ENCODE measurements at regions not wholly inside any gene's neighbourhood (a gene's known extent, or its start where the extent isn't known, plus 50 kb on each side); places are given as distances from the start of the nearest gene placed in this dataset.
"Not testable (repeated sequence)": the region's sequence is repeated elsewhere in the genome, so short reads cannot be mapped to it uniquely, and the experiment has no call there.

DNA sequence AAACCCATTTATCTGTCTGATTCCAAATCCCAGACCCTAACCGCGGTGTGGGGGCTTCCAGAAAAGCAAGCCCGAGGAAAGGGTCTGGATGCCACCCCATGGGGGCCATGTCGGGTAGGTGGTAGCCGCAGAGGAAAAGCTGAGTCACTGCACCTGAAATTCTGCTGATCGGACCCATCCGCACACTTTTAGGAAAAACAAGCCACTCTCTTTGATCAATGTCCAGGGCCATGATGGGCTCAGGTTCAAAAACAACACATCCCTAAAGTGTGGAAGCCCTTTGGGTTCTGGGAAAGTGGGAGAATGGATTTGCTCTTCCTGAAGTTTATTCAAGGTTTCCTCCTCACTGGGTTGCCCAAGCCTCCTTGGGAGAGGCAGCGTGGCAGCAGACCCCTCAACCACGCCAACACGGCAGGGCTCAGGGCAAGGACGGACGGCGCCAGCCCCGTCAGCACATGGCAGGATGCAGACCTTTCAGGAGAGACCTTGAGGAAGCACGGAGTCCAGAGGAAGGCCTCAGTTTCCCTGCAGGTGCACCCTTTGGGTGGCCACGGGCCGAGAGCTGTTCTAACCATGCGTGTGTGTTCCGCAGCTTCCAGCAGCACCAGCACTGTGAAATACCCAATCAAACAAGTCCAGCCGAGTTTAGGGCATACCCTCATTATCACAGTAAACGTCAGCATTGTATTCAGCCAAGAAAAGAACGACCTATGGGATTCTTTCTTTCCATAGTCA is 367.0 kb downstream of the FOXL1 start:
- DNase-seq: no peak

DNA sequence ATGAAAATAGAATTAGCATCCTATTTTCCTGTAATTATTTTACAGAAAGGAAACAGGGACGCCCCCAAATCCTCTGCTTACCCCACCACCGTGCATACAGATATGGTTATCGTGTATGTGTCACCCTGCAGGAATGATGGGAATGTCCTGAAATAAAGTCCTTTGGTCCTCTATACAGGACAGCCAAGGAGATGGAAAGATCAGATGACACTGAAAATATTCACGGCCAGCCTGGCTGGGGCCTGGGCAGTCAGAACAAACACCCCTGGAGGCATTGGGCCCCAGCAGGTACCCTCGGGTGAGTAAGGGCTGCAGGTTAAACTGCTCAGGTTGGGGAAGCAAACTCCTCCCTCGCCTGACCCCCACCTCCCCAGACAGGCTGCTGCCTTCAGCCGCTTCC is 368.0 kb downstream of the FOXL1 start:
- no peak for DNase-seq

DNA sequence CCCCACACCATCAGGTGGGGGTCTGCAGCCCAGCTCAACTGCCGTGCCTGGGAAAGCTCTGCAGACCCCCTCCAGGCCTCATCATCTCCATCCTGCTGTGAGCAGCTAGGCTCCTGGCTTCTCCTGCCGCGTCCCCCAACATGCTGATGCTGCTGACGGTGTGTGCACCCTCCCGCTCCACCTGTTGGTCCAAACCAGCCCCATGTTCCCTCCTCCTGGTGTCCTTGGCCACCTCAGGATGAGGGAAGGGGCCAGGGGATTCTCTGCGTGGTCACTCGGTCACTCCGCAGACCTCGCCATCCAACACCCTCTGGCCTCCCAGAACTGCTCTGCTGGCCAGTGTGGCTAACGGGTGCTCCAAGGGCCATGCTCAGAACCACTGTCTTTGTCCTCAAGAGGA is 368.6 kb downstream of the FOXL1 start:
- DNase-seq: no peak

DNA sequence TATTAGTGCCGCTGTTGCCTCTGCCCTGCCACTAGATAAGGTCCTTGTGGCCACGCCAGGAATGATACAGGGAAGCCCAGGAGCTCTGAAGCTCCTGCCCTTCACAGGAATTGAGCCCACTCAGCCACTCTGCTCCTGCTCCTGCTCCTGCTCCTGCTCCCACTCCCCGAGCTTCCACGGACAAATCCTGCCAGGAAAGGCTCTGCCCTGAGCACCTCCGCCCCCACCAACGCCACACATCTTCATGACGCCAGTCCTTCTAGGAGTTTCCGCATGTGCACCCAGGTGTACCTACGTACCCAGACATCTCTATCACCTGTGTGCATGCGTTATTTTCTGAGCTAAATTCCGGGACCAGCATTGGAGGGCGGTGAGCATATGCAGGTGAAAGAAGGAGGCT is 369.1 kb downstream of the C16orf95 start:
- no peak for DNase-seq

DNA sequence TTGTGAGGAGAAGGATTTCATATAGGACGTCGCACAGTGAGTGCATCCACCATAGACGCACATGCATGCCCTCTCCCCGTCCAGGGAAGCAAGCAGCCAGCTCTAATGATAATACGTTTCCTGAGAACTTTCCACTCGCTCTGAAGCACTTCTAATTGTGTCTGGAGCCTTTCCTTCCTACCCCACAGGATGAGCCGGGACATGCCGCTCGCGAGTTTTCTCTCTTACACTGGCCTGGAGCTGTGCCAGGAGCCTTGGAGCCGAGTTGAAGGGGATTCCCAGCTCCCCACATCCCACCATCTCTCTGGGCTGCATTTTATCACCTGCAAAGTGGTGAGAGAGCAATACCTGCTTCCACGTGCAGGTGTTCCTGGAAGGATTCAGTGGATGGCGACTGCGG is 368.1 kb downstream of the C16orf95 start:
- DNase-seq: no peak

DNA sequence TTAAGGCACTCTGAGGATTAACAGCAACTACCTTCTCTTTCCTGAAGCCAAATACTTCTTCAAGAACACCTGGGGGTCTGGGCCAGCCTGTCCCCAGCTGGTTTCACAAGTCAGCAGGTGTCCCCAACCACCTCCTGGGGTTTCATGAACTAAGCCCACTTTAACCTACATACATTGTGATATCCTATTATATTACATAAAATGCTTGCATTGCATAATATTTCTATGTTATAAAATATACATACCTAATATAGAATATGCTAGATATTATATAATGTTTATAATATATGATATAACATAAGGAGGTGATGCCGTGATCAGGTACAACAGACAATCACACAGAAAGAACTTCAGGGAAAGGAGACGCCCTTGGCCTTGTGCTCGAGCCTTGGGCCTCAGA is 367.6 kb downstream of the C16orf95 start:
- no peak for DNase-seq

DNA sequence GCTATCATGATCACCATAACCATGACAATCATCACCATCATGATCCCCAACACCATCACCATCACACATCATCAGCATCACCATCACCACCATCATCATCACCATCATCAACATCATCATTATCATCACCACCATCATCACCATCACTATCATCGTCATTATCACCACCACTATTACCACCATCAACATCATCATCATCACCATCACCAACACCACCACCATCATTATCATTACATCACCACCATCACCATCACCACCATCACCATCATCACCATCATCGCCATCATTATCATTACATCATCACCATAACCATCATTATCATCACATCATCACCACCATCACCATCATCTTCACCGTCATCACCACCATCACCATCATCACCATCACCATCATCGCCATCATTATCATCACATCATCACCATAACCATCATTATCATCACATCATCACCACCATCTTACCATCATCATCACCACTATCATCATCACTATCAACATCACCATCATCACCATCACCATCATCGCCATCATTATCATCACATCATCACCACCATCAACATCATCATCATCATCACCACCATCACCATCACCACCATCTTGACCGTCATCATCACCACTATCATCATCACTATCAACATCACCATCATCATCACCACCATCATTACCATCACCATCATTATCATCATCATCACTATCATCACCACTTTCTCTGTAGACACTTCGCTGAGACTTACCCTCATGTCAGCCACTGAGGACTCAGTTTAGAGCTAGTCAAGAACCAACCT is 366.0 kb downstream of the C16orf95 start:
- no peak for DNase-seq

DNA sequence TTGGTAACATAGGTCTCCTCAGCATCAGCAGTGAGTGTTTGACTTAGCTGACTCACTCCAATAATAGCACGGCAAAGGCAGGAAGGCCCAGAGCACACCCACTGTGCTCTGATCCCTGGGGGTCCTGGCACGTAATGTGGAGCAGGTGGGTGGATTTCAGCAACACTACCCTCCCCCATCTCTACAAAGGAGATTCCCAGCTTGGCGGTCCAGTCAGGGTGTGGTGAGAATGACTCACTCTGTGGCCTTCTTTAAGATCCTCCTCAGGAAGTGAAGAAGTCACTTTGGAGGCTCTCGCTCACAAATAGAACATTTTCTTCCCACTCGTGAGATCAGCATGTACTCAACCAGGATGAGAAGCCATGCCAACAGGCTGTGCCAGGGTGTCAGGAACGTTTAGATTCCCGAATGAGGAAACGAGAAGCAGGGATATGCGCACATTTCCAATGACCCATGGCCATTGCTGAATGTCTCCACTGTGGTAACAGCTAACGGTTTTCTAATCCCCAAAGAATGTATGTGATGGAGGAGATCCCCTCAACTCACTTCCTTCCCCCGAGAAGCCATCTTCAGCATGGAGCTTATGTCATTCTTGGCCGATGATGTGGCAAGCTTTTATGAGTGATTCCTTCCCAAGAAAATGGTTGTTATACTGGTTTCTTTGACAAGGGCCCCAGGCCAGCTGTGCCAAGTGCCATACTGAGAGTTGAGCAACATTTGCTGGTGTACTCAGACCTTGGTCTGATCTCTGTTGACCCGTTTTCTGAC is 365.2 kb downstream of the C16orf95 start:
- DNase-seq: no peak

DNA sequence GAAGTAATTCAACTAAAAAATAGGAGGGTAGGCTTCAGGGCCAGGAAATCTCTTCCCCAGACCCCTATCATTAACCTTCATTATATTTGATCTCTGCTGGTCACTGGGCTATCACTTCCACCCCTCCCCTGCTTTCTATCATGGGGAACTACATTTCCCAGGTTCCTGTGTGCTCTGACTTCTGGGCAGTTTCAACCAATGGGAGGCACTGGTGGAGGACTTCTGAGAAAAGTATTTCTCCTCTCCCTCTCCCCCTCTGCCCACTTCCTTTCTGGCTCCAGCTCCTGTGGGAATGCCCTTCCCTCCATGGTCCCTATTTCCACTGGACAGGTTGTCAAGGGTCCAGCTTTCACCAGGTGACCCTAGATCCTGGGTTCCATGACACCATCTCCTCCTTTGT is 364.4 kb downstream of the C16orf95 start:
- no peak for DNase-seq

DNA sequence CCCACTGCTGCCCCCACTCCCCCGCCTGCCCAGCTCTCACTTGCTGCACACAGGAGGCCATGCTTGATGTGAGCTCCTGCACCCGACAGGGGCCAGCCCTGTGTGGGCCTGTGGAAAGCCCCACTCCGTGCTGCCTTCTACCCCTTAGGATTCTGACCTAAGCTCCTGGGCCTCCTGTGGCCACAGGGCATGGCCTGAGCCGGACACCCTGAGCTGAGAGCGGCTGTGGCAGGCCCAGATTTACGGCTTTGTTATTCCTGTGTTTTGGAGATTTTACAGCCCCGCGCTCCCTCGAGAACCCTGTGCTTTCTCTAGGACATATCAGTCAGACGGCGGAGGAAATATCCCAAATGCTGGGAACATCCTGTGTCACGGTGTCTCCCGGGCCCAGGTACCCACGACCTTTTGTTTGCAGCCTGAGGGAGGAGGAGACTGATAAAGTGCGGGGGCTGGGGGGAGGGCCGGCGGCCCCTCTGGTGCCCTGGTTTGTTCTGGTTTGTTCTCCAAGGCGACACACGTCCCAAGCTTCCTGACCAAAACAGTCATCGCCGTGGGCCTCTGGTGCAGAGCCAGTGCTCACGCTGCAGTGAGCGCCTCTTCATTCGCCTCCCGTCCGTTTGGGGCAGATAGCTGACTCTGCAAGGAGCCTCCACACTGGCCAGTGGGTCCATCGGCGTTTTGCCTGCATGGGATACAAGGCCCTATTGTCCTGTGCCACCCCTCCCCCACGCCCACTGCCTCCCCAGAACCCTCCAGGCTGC is 363.4 kb downstream of the C16orf95 start:
- no peak for DNase-seq

DNA sequence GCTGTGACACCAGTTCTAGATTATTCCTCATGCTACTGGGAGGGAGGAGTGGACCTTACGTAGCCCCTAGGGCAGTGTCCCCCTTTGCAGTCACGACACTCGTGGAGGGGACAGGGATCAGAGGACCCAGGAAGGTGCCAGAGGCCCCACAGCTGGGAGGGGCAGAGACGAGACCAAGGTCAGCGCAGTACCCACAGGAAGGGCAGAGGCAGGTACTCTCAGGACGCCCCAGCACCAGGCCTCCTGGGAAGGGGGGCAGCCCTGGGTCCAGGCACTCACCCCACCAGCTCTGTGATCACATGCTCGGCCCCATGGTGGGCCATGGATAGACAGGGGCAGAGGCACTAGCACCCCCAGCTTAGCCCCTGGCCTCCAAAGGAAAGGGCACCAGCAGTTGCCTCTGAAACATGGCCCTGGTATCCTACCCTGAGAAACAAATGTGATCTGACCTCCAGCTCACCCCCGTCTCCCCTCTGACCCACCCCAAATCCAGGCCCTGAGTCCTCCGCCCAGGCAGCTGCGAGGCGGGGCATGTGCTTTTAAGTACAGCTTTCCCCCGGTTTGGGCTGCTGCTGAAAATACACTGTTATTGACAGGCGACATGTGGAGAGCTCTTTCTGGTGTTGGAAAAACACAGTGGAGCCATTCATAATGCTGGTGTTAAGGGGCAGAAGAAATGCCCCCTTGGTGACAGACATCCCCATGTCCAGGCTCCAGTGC is 361.9 kb downstream of the C16orf95 start:
- DNase-seq: no peak

DNA sequence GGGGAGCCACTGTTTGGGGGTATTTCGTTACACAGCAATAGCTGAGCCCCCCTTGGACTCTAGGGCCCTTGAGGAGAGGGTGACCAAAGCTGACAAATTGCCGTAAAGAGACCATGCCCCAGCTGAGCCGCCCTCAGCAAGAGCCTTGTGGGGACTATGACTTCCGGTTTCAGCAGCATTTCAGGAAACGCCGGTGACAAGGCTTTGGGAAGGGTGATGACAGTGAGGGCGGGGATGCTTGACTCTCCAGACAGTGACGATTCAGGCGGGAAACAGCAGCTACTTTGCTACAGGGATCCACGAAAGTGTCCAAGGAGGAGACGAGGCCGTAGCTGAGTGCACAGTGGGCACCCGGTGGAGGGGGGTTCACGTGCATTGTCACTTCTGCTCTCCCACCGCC is 360.8 kb downstream of the C16orf95 start:
- DNase-seq: no peak

DNA sequence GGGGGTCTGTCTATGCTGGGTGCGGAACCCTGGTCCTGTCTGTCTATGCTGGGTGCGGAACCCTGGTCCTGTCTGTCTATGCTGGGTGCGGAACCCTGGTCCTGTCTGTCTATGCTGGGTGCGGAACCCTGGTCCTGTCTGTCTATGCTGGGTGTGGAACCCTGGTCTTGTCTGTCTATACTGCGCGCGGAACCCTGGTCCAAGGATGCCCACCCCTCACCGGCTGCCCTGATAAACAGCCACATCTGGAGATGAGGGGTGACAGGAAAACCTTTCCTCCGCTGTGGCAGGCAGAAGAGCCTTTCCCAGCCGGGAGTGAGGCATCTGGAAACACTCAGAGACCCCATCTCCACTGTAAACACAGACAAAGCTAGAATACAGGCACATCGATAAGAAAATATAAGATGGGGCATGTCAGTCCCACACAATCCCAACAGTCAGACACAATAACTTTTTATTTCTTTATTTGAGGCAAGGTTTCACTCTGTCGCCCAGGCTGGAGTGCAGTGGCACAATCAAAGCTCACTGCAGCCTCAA is 359.5 kb downstream of the C16orf95 start:
- not testable (repeated sequence) for DNase-seq

DNA sequence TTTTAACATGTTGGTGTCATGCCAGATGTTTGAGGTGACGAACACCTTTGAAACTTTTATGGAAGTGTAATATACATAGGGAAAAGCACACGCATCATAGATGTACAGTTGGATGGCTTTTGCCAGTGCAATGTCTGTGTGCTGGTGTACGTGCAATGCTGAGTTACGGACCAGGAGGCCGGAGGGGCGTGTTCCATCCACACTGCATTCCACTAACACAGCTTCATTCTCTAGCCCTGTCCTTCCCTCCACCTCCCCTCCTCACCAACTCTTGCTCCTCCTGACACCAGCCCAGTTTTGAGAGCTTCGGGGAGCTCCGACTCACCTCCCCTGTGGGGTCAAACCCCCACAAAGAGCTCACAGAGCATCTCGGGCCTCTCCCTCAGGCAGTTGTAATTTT is 358.8 kb downstream of the C16orf95 start:
- no peak for DNase-seq

DNA sequence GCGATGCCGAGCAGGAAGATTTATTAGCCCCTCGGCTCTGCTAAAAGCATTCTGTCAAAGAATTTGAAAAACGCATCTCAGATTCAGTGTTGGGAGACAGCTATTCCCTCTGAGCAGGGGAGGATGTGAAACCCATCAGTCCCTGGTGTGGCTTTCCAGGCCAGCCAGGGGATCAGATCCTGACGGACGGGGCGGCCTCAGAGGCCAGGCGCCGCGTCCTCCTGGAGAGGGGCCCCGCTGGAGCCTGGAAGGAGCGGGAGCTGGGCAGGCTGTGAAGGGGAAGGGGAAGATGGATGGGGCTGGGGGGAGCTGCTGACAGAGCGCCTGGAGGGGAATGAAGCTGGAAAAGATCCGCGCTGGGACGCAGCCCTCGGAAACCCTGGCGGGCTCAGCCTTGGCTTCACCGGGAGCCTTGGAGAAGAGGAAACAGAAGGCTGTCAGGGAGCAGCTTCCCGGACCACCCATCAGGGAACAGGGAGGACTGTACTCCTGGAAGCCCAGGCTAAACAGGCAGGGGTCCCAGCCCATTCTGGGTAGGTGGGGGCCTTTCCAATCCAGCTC is 358.0 kb downstream of the C16orf95 start:
- DNase-seq: no peak

DNA sequence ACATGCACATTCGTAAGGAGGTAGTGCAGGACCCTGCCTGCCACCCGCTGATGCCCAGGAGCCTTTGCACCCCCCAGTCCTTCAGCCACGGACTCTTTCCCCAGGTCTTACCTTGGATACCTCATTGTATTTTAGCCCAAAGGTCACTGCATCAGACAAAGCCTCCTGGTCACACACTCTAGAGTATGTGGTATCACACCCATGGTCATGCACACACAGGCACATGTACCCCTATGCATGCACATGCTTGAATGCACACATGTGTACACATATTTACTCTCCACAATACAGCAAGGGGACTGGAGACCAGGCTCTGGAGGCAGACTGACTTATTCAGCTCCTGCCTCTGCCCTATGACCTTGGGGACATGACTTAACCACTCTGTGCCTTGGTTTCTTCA is 357.5 kb downstream of the C16orf95 start:
- no peak for DNase-seq

DNA sequence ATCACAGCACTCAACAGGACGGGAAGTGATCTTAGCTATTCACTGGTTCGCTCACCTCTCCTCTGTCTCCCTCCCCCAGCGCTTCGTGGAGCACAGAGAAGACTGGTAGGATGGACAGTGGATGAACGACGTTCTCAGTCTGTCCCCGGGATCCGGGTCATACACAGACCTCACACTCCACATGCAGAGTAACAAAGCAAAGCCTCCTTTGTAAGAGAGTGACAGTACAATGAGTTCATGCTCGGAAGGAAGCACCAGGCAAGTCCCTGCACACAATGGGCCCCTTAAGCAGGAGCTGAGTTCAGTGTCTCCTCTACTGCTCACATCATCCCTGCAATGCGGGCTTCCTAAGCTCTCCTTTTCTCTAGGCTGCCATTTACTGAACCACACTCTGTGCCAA is 356.9 kb downstream of the C16orf95 start:
- no peak for DNase-seq

DNA sequence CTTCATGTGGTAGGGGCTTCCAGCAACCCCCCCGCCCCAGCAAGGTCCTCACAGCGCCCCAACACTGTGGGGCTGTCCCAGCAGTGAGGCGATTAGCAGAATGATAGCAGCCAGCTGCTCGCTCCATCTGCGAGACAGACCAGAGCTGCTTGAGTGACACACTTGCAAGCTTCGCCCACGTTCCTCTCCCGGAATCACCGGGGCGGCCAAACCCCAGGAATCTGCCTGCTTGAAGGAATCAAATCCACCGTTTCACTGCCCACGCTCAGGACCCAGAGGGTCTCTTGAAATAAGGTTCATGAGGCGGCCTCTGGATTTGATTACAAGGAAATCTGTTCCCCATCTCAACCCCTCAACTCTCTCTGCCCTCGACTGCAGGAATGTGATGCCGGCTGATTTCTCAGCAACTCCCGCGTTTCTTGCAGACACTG is 356.0 kb downstream of the C16orf95 start:
- no peak for DNase-seq

DNA sequence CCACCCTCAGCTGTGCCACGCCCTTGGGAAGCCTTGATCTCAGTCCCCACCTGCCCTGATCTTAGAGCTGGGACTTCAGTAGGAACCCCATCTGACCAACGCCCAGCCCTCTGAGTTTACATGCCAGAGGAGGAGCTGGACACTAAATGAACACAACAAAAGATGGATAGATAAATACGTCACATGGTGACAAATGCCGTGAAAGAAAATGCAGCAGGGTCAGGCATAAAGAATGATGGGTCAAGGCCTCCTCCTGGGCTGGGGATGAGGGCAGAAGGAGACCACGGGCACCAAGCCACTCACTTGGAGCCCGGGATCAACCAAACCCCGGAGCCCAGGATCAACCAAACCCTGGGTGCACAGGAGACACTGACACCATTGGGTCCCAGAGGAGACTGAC is 354.9 kb downstream of the C16orf95 start:
- no peak for DNase-seq

DNA sequence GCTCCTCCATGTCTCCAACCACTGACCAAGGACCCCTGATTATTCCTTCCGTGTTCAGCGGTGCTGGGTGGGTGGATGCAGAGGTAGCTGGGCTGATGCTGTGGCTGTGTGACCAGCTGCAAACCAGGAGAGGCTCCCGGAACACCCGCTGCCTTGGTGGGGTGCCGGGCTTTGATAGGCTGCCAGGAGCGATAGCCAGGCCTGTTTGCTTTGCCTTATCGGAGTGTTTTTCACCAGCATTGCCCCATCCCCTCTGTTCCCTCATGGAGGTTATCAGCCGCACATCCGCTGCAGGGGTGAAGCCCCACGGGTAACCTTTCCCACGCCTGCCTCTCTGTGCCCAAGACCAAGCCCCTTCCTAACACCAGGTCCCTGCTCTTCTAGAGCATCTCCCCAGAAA is 354.3 kb downstream of the C16orf95 start:
- no peak for DNase-seq

Data from effector CD4-positive, alpha-beta T cell (primary cell).